Endothelial cell of umbilical vein (primary cell): ENCODE measurements at regions not wholly inside any gene's neighbourhood (a gene's known extent, or its start where the extent isn't known, plus 50 kb on each side); places are given as distances from the start of the nearest gene placed in this dataset.

Experiments used
- EZH2 ChIP-seq: IDR thresholded peaks from 2 replicates; pipeline ENCODE4 v1.6.1; 2012; ENCODE audit warnings: borderline replicate concordance, low read depth, mild to moderate bottlenecking, moderate library complexity, low read length, inconsistent platforms; ENCODE audit not compliant: severe bottlenecking
- FOS ChIP-seq: IDR thresholded peaks from 2 replicates; pipeline ENCODE4 v1.6.1; 2011; ENCODE audit warnings: mild to moderate bottlenecking, low read length, moderate library complexity, borderline replicate concordance; ENCODE audit not compliant: insufficient read depth
- GATA2 ChIP-seq: IDR thresholded peaks from 2 replicates; pipeline ENCODE4 v1.7.0; 2011; ENCODE audit warnings: low read depth, mild to moderate bottlenecking, moderate library complexity, mixed read lengths, low read length; ENCODE audit not compliant: insufficient read length, insufficient read depth
- JUN ChIP-seq: IDR thresholded peaks from 2 replicates; pipeline ENCODE4 v1.6.1; 2011; ENCODE audit warnings: borderline replicate concordance, low read depth; ENCODE audit not compliant: insufficient read length, insufficient read depth
- MYC ChIP-seq: IDR thresholded peaks from one replicate; pipeline ENCODE4 v1.6.1; 2011; ENCODE audit warnings: mild to moderate bottlenecking, low read depth, low read length
- POLR2A ChIP-seq: IDR thresholded peaks from 2 replicates; pipeline ENCODE4 v1.6.1; 2012; ENCODE audit warnings: low read depth, mild to moderate bottlenecking, control low read depth, low read length
- POLR2AphosphoS5 ChIP-seq: IDR thresholded peaks from 2 replicates; pipeline ENCODE4 v1.6.1; 2012; ENCODE audit warnings: low read depth, mild to moderate bottlenecking, control low read depth, low read length, moderate library complexity; ENCODE audit not compliant: insufficient read depth
- TF ChIP-seq, protein P1 (sequence below), 2 donors: IDR thresholded peaks; 1 replicate in 1 of 2; 2 replicates in 1 of 2; pipeline ENCODE4 v1.5.1; 2011; ENCODE audit warnings: low read length in 2 of 2, mild to moderate bottlenecking in 2 of 2, moderate library complexity in 2 of 2, control low read depth in 1 of 2, inconsistent platforms in 1 of 2, low read depth in 1 of 2; ENCODE audit not compliant: insufficient read depth in 1 of 2; ENCODE audit errors: extremely low read depth in 1 of 2
- TF ChIP-seq, protein P2 (sequence below): IDR thresholded peaks from 2 replicates; pipeline ENCODE4 v1.6.1; 2011; ENCODE audit not compliant: insufficient read depth, insufficient read length

DNA sequence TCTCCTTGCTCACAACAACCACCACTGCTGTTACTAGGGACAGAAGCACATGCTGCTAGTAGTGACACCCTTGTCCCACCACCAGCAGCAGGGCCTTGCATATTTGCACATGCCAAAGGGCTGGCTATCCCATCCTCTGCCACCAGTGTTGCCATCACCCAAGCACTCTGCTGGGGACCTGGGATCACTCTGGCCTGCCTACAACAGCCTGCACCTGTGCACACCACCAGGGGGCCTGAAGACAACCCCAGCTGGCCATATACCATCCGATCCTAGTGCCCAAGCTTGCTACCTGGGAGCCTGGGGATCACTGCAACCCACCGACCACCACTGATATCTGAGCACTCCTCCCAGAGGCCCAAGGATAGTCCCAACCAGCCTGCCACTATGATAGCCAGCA is 99.9 kb upstream of the FANCL start:
- TF ChIP-seq, protein P1, sequence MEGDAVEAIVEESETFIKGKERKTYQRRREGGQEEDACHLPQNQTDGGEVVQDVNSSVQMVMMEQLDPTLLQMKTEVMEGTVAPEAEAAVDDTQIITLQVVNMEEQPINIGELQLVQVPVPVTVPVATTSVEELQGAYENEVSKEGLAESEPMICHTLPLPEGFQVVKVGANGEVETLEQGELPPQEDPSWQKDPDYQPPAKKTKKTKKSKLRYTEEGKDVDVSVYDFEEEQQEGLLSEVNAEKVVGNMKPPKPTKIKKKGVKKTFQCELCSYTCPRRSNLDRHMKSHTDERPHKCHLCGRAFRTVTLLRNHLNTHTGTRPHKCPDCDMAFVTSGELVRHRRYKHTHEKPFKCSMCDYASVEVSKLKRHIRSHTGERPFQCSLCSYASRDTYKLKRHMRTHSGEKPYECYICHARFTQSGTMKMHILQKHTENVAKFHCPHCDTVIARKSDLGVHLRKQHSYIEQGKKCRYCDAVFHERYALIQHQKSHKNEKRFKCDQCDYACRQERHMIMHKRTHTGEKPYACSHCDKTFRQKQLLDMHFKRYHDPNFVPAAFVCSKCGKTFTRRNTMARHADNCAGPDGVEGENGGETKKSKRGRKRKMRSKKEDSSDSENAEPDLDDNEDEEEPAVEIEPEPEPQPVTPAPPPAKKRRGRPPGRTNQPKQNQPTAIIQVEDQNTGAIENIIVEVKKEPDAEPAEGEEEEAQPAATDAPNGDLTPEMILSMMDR (IDR thresholded peaks at IDR 0.05; ENCODE audit: extremely low read depth in 1 of 2, insufficient read depth in 1 of 2, low read depth in 1 of 2, low read length in 2 of 2): no peak
- TF ChIP-seq EZH2: no peak
- no peak for TF ChIP-seq POLR2A
- no peak for TF ChIP-seq POLR2AphosphoS5
- no peak for TF ChIP-seq JUN
- TF ChIP-seq, protein P2, sequence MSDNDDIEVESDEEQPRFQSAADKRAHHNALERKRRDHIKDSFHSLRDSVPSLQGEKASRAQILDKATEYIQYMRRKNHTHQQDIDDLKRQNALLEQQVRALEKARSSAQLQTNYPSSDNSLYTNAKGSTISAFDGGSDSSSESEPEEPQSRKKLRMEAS: no peak
- TF ChIP-seq MYC: no peak
- TF ChIP-seq FOS: no peak
- no peak for TF ChIP-seq GATA2
